H1 (cell line): ENCODE measurements at regions not wholly inside any gene's neighbourhood (a gene's known extent, or its start where the extent isn't known, plus 50 kb on each side); places are given as distances from the start of the nearest gene placed in this dataset.

Source experiments
- CTCF ChIA-PET: fragments of 300-600 bp; sonication (Branson Sonifier 250); formaldehyde crosslinking; loops from one replicate; lab custom pipeline; 2021; ENCODE audit not compliant: partially characterized antibody; lab: Charles Lee
- POLR2A ChIA-PET: fragments of 300-600 bp; sonication (Branson Sonifier 250); formaldehyde crosslinking; loops from one replicate; lab custom pipeline; 2021; ENCODE audit warnings: inconsistent platforms; ENCODE audit not compliant: partially characterized antibody; lab: Charles Lee
- DNase-seq, 2 experiments: peaks; one replicate each; pipeline versions ENCODE4 v3.0.0 to v3.0.0-alpha.2; 2010 to 2022; ENCODE audit warnings: low spot score in 2 of 2, low read depth in 1 of 2, mixed read lengths in 1 of 2
- FAIRE-seq: peaks from 2 replicates; lab custom pipeline; 2011; peaks lifted over from hg19 to GRCh38; lab: Jason Lieb, UNC
- H2AFZ ChIP-seq: 2 replicates; pipeline ENCODE4 v1.8.1; 2012; ENCODE audit warnings: low read length, inconsistent platforms
- H2AK5ac ChIP-seq: 2 replicates; pipeline ENCODE4 v1.6.1; 2013; ENCODE audit warnings: low read depth, low read length
- H2BK120ac ChIP-seq: replicated peaks from 2 replicates; pipeline ENCODE3; 2013; ENCODE audit warnings: low read depth, low read length, inconsistent platforms
- H2BK12ac ChIP-seq: 2 replicates; pipeline ENCODE4 v1.6.1; 2013; ENCODE audit warnings: low read depth, low read length
- H2BK15ac ChIP-seq: 2 replicates; pipeline ENCODE4 v1.6.1; 2013; ENCODE audit warnings: low read length
- H2BK20ac ChIP-seq: 2 replicates; pipeline ENCODE4 v1.6.1; 2013; ENCODE audit warnings: low read length
- H2BK5ac ChIP-seq: 2 replicates; pipeline ENCODE4 v1.6.1; 2013; ENCODE audit warnings: low read depth, low read length
- H3K14ac ChIP-seq: 2 replicates; pipeline ENCODE4 v1.6.1; 2013; ENCODE audit warnings: inconsistent platforms; ENCODE audit not compliant: insufficient read length
- H3K18ac ChIP-seq: 2 replicates; pipeline ENCODE4 v1.6.1; 2013; ENCODE audit warnings: low read length; ENCODE audit errors: extremely low read depth
- H3K23ac ChIP-seq: 2 replicates; pipeline ENCODE4 v1.6.1; 2013; ENCODE audit warnings: inconsistent platforms; ENCODE audit not compliant: insufficient read length
- H3K23me2 ChIP-seq: 2 replicates; pipeline ENCODE4 v1.6.1; 2013; ENCODE audit warnings: low read depth, low read length
- H3K27ac ChIP-seq: 2 replicates; pipeline ENCODE4 v1.6.1; 2011; ENCODE audit warnings: low read depth, low read length, inconsistent platforms
- H3K27me3 ChIP-seq, 4 experiments: replicated peaks in 1 of 4; 1 replicate in 1 of 4; 2 replicates in 3 of 4; pipeline versions ENCODE4 v1.6.1 to v1.8.1; 2011 to 2013; ENCODE audit warnings: low read length in 3 of 4, mild to moderate bottlenecking in 3 of 4, inconsistent platforms in 2 of 4, mixed read lengths in 2 of 4, moderate library complexity in 1 of 4; ENCODE audit not compliant: control insufficient read depth in 3 of 4, insufficient read depth in 3 of 4; ENCODE audit errors: extremely low read depth in 1 of 4
- H3K36me3 ChIP-seq, 4 experiments: 2 replicates each; pipeline versions ENCODE4 v1.6.1 to v1.8.1; 2011 to 2013; ENCODE audit warnings: mild to moderate bottlenecking in 4 of 4, low read length in 3 of 4, moderate library complexity in 2 of 4, control low read depth in 1 of 4, inconsistent platforms in 1 of 4; ENCODE audit not compliant: insufficient read depth in 4 of 4, control insufficient read depth in 2 of 4
- H3K4ac ChIP-seq: replicated peaks from 2 replicates; pipeline ENCODE3; 2013; ENCODE audit warnings: low read length, low read depth, mixed read lengths, inconsistent platforms; ENCODE audit not compliant: insufficient read length
- H3K4me1 ChIP-seq, 4 experiments: replicated peaks in 1 of 4; 1 replicate in 1 of 4; 2 replicates in 3 of 4; pipeline versions ENCODE4 v1.6.1 to v1.8.1; 2011 to 2013; ENCODE audit warnings: low read length in 3 of 4, inconsistent platforms in 2 of 4, mixed read lengths in 1 of 4; ENCODE audit not compliant: insufficient read depth in 4 of 4, control insufficient read depth in 3 of 4
- H3K4me2 ChIP-seq, 2 experiments: 2 replicates each; pipeline versions ENCODE4 v1.6.1 to v1.8.1; 2011 to 2013; ENCODE audit warnings: low read depth in 2 of 2, low read length in 2 of 2, control low read depth in 1 of 2, inconsistent platforms in 1 of 2, mild to moderate bottlenecking in 1 of 2; ENCODE audit not compliant: insufficient read depth in 1 of 2
- H3K4me3 ChIP-seq, 4 experiments: fragments of 200-600, 300-600 bp in 1 of 4; sonication (generic), shearing (Covaris generic), sonication (Bioruptor Twin) in 1 of 4; 2 replicates each; pipeline versions ENCODE4 v1.5.1 to v1.8.1; 2011 to 2016; ENCODE audit warnings: low read length in 4 of 4, low read depth in 3 of 4, control low read depth in 2 of 4, inconsistent platforms in 2 of 4, mild to moderate bottlenecking in 2 of 4, mixed read lengths in 1 of 4, moderate library complexity in 1 of 4; ENCODE audit not compliant: insufficient read depth in 2 of 4; ENCODE audit errors: extremely low read depth in 1 of 4
- H3K56ac ChIP-seq: replicated peaks from 2 replicates; pipeline ENCODE3; 2013; ENCODE audit warnings: low read depth, mild to moderate bottlenecking, mixed read lengths, low read length, inconsistent platforms; ENCODE audit not compliant: insufficient read length
- H3K79me1 ChIP-seq: 2 replicates; pipeline ENCODE4 v1.6.1; 2013; ENCODE audit warnings: low read depth, low read length, control low read depth
- H3K79me2 ChIP-seq, 2 experiments: 2 replicates each; pipeline versions ENCODE4 v1.6.1 to v1.8.1; 2012 to 2013; ENCODE audit warnings: low read length in 2 of 2, mild to moderate bottlenecking in 2 of 2, inconsistent platforms in 1 of 2; ENCODE audit not compliant: insufficient read depth in 2 of 2, control insufficient read depth in 1 of 2
- H3K9ac ChIP-seq, 4 experiments: replicated peaks in 1 of 4; 1 replicate in 1 of 4; 2 replicates in 3 of 4; pipeline versions ENCODE4 v1.6.1 to v1.8.1; 2011 to 2013; ENCODE audit warnings: low read depth in 3 of 4, low read length in 3 of 4, control low read depth in 2 of 4, mild to moderate bottlenecking in 2 of 4, moderate library complexity in 2 of 4, inconsistent platforms in 1 of 4; ENCODE audit errors: extremely low read depth in 1 of 4
- H3K9me3 ChIP-seq, 2 experiments: 2 replicates each; pipeline versions ENCODE4 v1.6.1 to v1.8.1; 2012 to 2013; ENCODE audit warnings: mild to moderate bottlenecking in 2 of 2, moderate library complexity in 2 of 2, control low read depth in 1 of 2, inconsistent platforms in 1 of 2, low read depth in 1 of 2, low read length in 1 of 2, mixed read lengths in 1 of 2; ENCODE audit not compliant: insufficient read depth in 2 of 2
- H4K20me1 ChIP-seq, 2 experiments: replicated peaks in 1 of 2; 2 replicates each; pipeline versions ENCODE3 to v1.8.1; 2011 to 2013; ENCODE audit warnings: inconsistent platforms in 2 of 2, low read length in 2 of 2, mild to moderate bottlenecking in 1 of 2; ENCODE audit not compliant: insufficient read depth in 2 of 2, control insufficient read depth in 1 of 2
- H4K5ac ChIP-seq: 2 replicates; pipeline ENCODE4 v1.6.1; 2013; ENCODE audit warnings: low read length, low read depth, mixed read lengths, inconsistent platforms; ENCODE audit not compliant: insufficient read length
- H4K8ac ChIP-seq: 2 replicates; pipeline ENCODE4 v1.8.0; 2013; ENCODE audit warnings: mild to moderate bottlenecking, moderate library complexity, low read length, inconsistent platforms; ENCODE audit not compliant: insufficient read depth; ENCODE audit errors: extremely low read depth
- H4K91ac ChIP-seq: replicated peaks from 2 replicates; pipeline ENCODE3; 2013; ENCODE audit warnings: low read length, mixed read lengths, inconsistent platforms; ENCODE audit not compliant: insufficient read length
- BRCA1 ChIP-seq: IDR thresholded peaks from 2 replicates; pipeline ENCODE4 v1.6.1; 2012; ENCODE audit warnings: low read depth, low read length, improper control_type of control experiment
- FOSL1 ChIP-seq: IDR thresholded peaks from 2 replicates; pipeline ENCODE4 v1.6.1; 2011; ENCODE audit warnings: mild to moderate bottlenecking, low read depth, low read length, moderate library complexity; ENCODE audit not compliant: insufficient read depth
- HDAC2 ChIP-seq, 2 experiments: fragments of 300-600 bp in 1 of 2; sonication (generic) in 1 of 2; IDR thresholded peaks; 2 replicates each; pipeline ENCODE4 v1.6.1; 2011 to 2012; ENCODE audit warnings: low read depth in 2 of 2, low read length in 2 of 2, mild to moderate bottlenecking in 2 of 2, moderate library complexity in 2 of 2, borderline replicate concordance in 1 of 2, inconsistent platforms in 1 of 2
- KDM1A ChIP-seq: fragments of 200-600, 300-600 bp; sonication (generic); IDR thresholded peaks from 2 replicates; pipeline ENCODE4 v1.7.1; 2016; ENCODE audit warnings: mild to moderate bottlenecking, low read length, borderline replicate concordance
- KDM5A ChIP-seq: fragments of 200-600 bp; IDR thresholded peaks from 2 replicates; pipeline ENCODE4 v1.7.1; 2012; ENCODE audit warnings: mild to moderate bottlenecking, low read length, inconsistent platforms, mixed read lengths
- NANOG ChIP-seq: IDR thresholded peaks from 2 replicates; pipeline ENCODE4 v1.6.1; 2011; ENCODE audit warnings: low read length, low read depth, mild to moderate bottlenecking, inconsistent platforms; ENCODE audit not compliant: insufficient read depth, poor library complexity, severe bottlenecking
- WGBS, 2 experiments: shearing (Covaris generic) in 1 of 2; methylation state at CpG; one replicate each; pipeline versions ENCODE4 v1.1.6 to v1.1.7; 2013 to 2015; ENCODE audit warnings: low lambda C conversion rate in 2 of 2, mixed read lengths in 2 of 2, inconsistent platforms in 1 of 2, low coverage in 1 of 2, missing lambda C conversion rate in 1 of 2; ENCODE audit not compliant: insufficient replicate concordance in 2 of 2, insufficient coverage in 1 of 2, insufficient read length in 1 of 2; ENCODE audit errors: extremely low coverage in 1 of 2, missing lambda C conversion rate in 1 of 2; 5-methylcytosine and 5-hydroxymethylcytosine counted together

- Histone ChIP-seq H3K4me2 (peak overlapping the region; percentile 61 to 64), H3K9me3 (no peaks in the 10 kb centered on the region), H3K36me3 (no peaks in the 10 kb centered on the region), H2BK5ac (no peak overlapping the region), H4K20me1 (no peaks in the 10 kb centered on the region), H3K23me2 (peaks cover 4% of the 10 kb centered on the region; the same call in 1 of the 2 replicates), H2BK120ac (no peak overlapping the region), H4K91ac (no peak overlapping the region), H3K14ac (no peak overlapping the region)
- DNase-seq, result no peak
- 65% methylated on average over 1 of the region's 1 CpG; no CpG with 5 or more reads in 1 of the 2 experiments for WGBS, 2 experiments
- TF ChIP-seq FOSL1 (no peak), BRCA1 (no peak), KDM5A (no peak), HDAC2 (IDR thresholded peaks at IDR 0.05; ENCODE audit: borderline replicate concordance in 1 of 2, low read depth in 2 of 2, low read length in 2 of 2) (peak; percentile 49 to 82; a peak in 2 of 4 replicates), NANOG (peak; percentile 76), KDM1A (peak; percentile 90; the same call in 1 of the 2 replicates)
- TF ChIP-seq, all 59 proteins: peak for 3
- H2BK15ac ChIP-seq, result no peak overlapping the region
- no peak overlapping the region for H3K18ac ChIP-seq
- no peak overlapping the region for H2AK5ac ChIP-seq
- no peak overlapping the region for H3K9ac ChIP-seq
- CTCF ChIA-PET, result interaction anchor here (0.8 to 2.4 kb wide), 5 partner anchors 14 to 172 kb away, joined by 3 to 11 read pairs (median 8); no protein-coding TSS in a partner anchor
- H3K27me3 ChIP-seq, result peaks cover 8 to 30% (median 23%) of the 10 kb centered on the region in 4 experiments
- H3K27ac ChIP-seq, result no peak overlapping the region
- H3K4me3 ChIP-seq, result peak overlapping the region in 3 of 4 experiments; percentile 28 to 52 (median 33); a peak in 4 of 8 replicates
- H3K4ac ChIP-seq, result no peak overlapping the region
- H2BK12ac ChIP-seq, result no peak overlapping the region
- no peaks in the 10 kb centered on the region for H3K79me2 ChIP-seq
- peak; percentile 85 for FAIRE-seq
- POLR2A ChIA-PET, result interaction anchor here (0.9 to 1.1 kb wide), 3 partner anchors 13 to 16 kb away, joined by 3 to 4 read pairs (median 3); no protein-coding TSS in a partner anchor
- H2BK20ac ChIP-seq, result no peak overlapping the region
- no peak overlapping the region for H3K56ac ChIP-seq
- no peak overlapping the region for H3K23ac ChIP-seq
- no peak overlapping the region for H4K8ac ChIP-seq
- no peaks in the 10 kb centered on the region for H3K79me1 ChIP-seq
- peaks cover 2 to 15% (median 8%) of the 10 kb centered on the region in 4 experiments; a peak in 5 of 7 replicates for H3K4me1 ChIP-seq
- H2AFZ ChIP-seq, result no peak overlapping the region
- H4K5ac ChIP-seq, result no peak overlapping the region
Observed at GRCh38 chr11:115974703-115975102, 470.5 kb upstream of the CADM1 start.
